T-helper 1 cell (primary cell): ENCODE measurements at regions not wholly inside any gene's neighbourhood (a gene's known extent, or its start where the extent isn't known, plus 50 kb on each side); places are given as distances from the start of the nearest gene placed in this dataset.

Experiments
- DNase-seq, 5 donors: peaks; one replicate each; pipeline ENCODE4 v3.0.0-alpha.2; 2012 to 2020

GRCh38 chr5:143554918-143555477 lies 151.5 kb upstream of the NR3C1 start:
- DNase-seq = no peak

- no peak for DNase-seq
Measured at GRCh38 chr5:143554187-143554717, 150.8 kb upstream of the NR3C1 start.

- DNase-seq = no peak
Measured at GRCh38 chr5:143552680-143553079, 149.2 kb upstream of the NR3C1 start.

- no peak for DNase-seq
Measured at GRCh38 chr5:143551820-143552251, 148.3 kb upstream of the NR3C1 start.

GRCh38 chr5:143550986-143551630 lies 147.6 kb upstream of the NR3C1 start:
- DNase-seq = no peak

GRCh38 chr5:143547342-143547741 lies 143.9 kb upstream of the NR3C1 start:
- no peak for DNase-seq

- no peak for DNase-seq
Measured at GRCh38 chr5:143546394-143546793, 142.9 kb upstream of the NR3C1 start.

- DNase-seq = no peak
Measured at GRCh38 chr5:143544606-143545005, 141.1 kb upstream of the NR3C1 start.

- DNase-seq = no peak
Measured at GRCh38 chr5:143543358-143544255, 140.1 kb upstream of the NR3C1 start.

GRCh38 chr5:143542798-143543144 lies 139.3 kb upstream of the NR3C1 start:
- DNase-seq = no peak

- no peak for DNase-seq
Measured at GRCh38 chr5:143541943-143542797, 138.7 kb upstream of the NR3C1 start.

GRCh38 chr5:143539742-143540141 lies 136.3 kb upstream of the NR3C1 start:
- DNase-seq = no peak

- DNase-seq = no peak
Measured at GRCh38 chr5:143537056-143537455, 133.6 kb upstream of the NR3C1 start.

GRCh38 chr5:143536364-143536763 lies 132.9 kb upstream of the NR3C1 start:
- DNase-seq = no peak

GRCh38 chr5:143534761-143535154 lies 131.3 kb upstream of the NR3C1 start:
- DNase-seq = no peak

GRCh38 chr5:143533978-143534760 lies 130.7 kb upstream of the NR3C1 start:
- DNase-seq = no peak

- no peak for DNase-seq
Measured at GRCh38 chr5:143533475-143533874, 130.0 kb upstream of the NR3C1 start.

GRCh38 chr5:143527808-143528207 lies 124.3 kb upstream of the NR3C1 start:
- peak in 1 of 5 donors; percentile 8 for DNase-seq

GRCh38 chr5:143525176-143525575 lies 121.7 kb upstream of the NR3C1 start:
- DNase-seq = no peak

- no peak for DNase-seq
Measured at GRCh38 chr5:143524338-143524945, 121.0 kb upstream of the NR3C1 start.

- no peak for DNase-seq
Measured at GRCh38 chr5:143521846-143522400, 118.4 kb upstream of the NR3C1 start.
